HEK293 (cell line): ENCODE measurements at regions not wholly inside any gene's neighbourhood (a gene's known extent, or its start where the extent isn't known, plus 50 kb on each side); places are given as distances from the start of the nearest gene placed in this dataset.

Source experiments
- CTCF ChIA-PET: fragments of 350-600 bp; formaldehyde crosslinking; extraction: SDS; loops from one replicate; lab custom pipeline; 2021; ENCODE audit warnings: antibody characterized with exemption; lab: Yijun Ruan, JAX
- POLR2A ChIA-PET: fragments of 300-600 bp; formaldehyde crosslinking; extraction: SDS; loops from one replicate; lab custom pipeline; 2020; ENCODE audit warnings: antibody characterized with exemption, inconsistent platforms; lab: Yijun Ruan, JAX
- H3K27ac ChIP-seq: fragments of 200-500 bp; sonication (Bioruptor generic); 2 replicates; pipeline ENCODE4 v1.5.1; 2014; ENCODE audit warnings: low read depth, low read length, control low read depth, inconsistent platforms; ENCODE audit errors: extremely low read depth
- H3K36me3 ChIP-seq, 2 experiments: fragments of 200-500 bp in 1 of 2; sonication (Bioruptor generic) in 1 of 2; 1 replicate in 1 of 2; 2 replicates in 1 of 2; pipeline ENCODE4 v1.5.1; 2014 to 2017; ENCODE audit warnings: inconsistent platforms in 2 of 2, low read length in 2 of 2; ENCODE audit not compliant: control insufficient read depth in 2 of 2, insufficient read depth in 1 of 2
- H3K4me1 ChIP-seq: fragments of 200-500 bp; sonication (Bioruptor generic); 2 replicates; pipeline ENCODE4 v1.5.1; 2014; ENCODE audit warnings: mild to moderate bottlenecking, low read length, inconsistent platforms; ENCODE audit not compliant: control insufficient read depth, insufficient read depth
- H3K4me3 ChIP-seq: 2 replicates; pipeline ENCODE4 v1.5.1; 2011; ENCODE audit warnings: low read depth, mild to moderate bottlenecking, control low read depth, low read length, moderate library complexity
- H3K9me3 ChIP-seq: fragments of 200-500 bp; sonication (Bioruptor generic); 2 replicates; pipeline ENCODE4 v1.5.1; 2014; ENCODE audit warnings: low read depth, low read length, inconsistent platforms; ENCODE audit not compliant: control insufficient read depth, insufficient read depth
- BCL11A ChIP-seq: fragments of 450-650 bp; formaldehyde crosslinking; IDR thresholded peaks from 2 replicates; pipeline ENCODE4 v1.5.1; 2016; ENCODE audit warnings: low read depth, missing biosample characterization, missing genetic modification characterization
- MZF1 ChIP-seq: fragments of 450-650 bp; formaldehyde crosslinking; IDR thresholded peaks from 2 replicates; pipeline ENCODE4 v1.5.1; 2017; ENCODE audit warnings: missing biosample characterization, missing genetic modification characterization, borderline replicate concordance
- SCRT1 ChIP-seq: fragments of 450-650 bp; formaldehyde crosslinking; IDR thresholded peaks from 2 replicates; pipeline ENCODE4 v1.5.1; 2016; ENCODE audit warnings: missing biosample characterization, missing genetic modification characterization, borderline replicate concordance
- SETDB1 ChIP-seq: IDR thresholded peaks from one replicate; pipeline ENCODE4 v1.6.1; 2017; ENCODE audit warnings: mild to moderate bottlenecking, low read length, moderate library complexity, mixed read lengths; ENCODE audit not compliant: insufficient read length
- SP3 ChIP-seq: fragments of 450-650 bp; formaldehyde crosslinking; IDR thresholded peaks from 2 replicates; pipeline ENCODE4 v1.5.1; 2016; ENCODE audit warnings: missing biosample characterization, missing genetic modification characterization
- TCF7L2 ChIP-seq: IDR thresholded peaks from 2 replicates; pipeline ENCODE4 v1.6.1; 2011; ENCODE audit warnings: low read depth, mild to moderate bottlenecking, inconsistent platforms, low read length, moderate library complexity, borderline replicate concordance
- ZBTB1 ChIP-seq: fragments of 450-650 bp; formaldehyde crosslinking; IDR thresholded peaks from 2 replicates; pipeline ENCODE4 v1.5.1; 2016; ENCODE audit warnings: missing biosample characterization, missing genetic modification characterization
- ZIC2 ChIP-seq: fragments of 450-650 bp; formaldehyde crosslinking; IDR thresholded peaks from 2 replicates; pipeline ENCODE4 v1.5.1; 2016; ENCODE audit warnings: missing biosample characterization, missing genetic modification characterization
- ZNF112 ChIP-seq: fragments of 450-650 bp; formaldehyde crosslinking; IDR thresholded peaks from 2 replicates; pipeline ENCODE4 v1.5.0; 2017; ENCODE audit warnings: missing biosample characterization, missing genetic modification characterization
- ZNF114 ChIP-seq: fragments of 450-650 bp; formaldehyde crosslinking; IDR thresholded peaks from 2 replicates; pipeline ENCODE4 v1.5.0; 2017; ENCODE audit warnings: missing biosample characterization, missing genetic modification characterization
- ZNF148 ChIP-seq: fragments of 450-650 bp; formaldehyde crosslinking; IDR thresholded peaks from 2 replicates; pipeline ENCODE4 v1.5.0; 2017; ENCODE audit warnings: missing biosample characterization, missing genetic modification characterization, borderline replicate concordance
- ZNF2 ChIP-seq: fragments of 450-650 bp; formaldehyde crosslinking; IDR thresholded peaks from 2 replicates; pipeline ENCODE4 v1.5.1; 2016; ENCODE audit warnings: missing biosample characterization, missing genetic modification characterization
- ZNF248 ChIP-seq: fragments of 450-650 bp; formaldehyde crosslinking; IDR thresholded peaks from 2 replicates; pipeline ENCODE4 v1.5.1; 2017; ENCODE audit warnings: missing biosample characterization, missing genetic modification characterization
- ZNF302 ChIP-seq: fragments of 450-650 bp; formaldehyde crosslinking; IDR thresholded peaks from 2 replicates; pipeline ENCODE4 v1.5.1; 2016; ENCODE audit warnings: missing biosample characterization, missing genetic modification characterization, low read depth
- ZNF324 ChIP-seq: fragments of 450-650 bp; formaldehyde crosslinking; IDR thresholded peaks from 2 replicates; pipeline ENCODE4 v1.5.1; 2016; ENCODE audit warnings: missing biosample characterization, missing genetic modification characterization
- ZNF366 ChIP-seq: fragments of 450-650 bp; formaldehyde crosslinking; conservative IDR thresholded peaks from 2 replicates; pipeline ENCODE4 v1.5.1; 2016; ENCODE audit warnings: missing biosample characterization, missing genetic modification characterization
- ZNF404 ChIP-seq: fragments of 450-650 bp; formaldehyde crosslinking; IDR thresholded peaks from 2 replicates; pipeline ENCODE4 v1.5.1; 2017; ENCODE audit warnings: missing biosample characterization, missing genetic modification characterization
- ZNF513 ChIP-seq: fragments of 450-650 bp; IDR thresholded peaks from 2 replicates; pipeline ENCODE4 v1.5.1; 2018; ENCODE audit warnings: missing biosample characterization, missing genetic modification characterization
- ZNF558 ChIP-seq: fragments of 450-650 bp; formaldehyde crosslinking; IDR thresholded peaks from 2 replicates; pipeline ENCODE4 v1.5.1; 2016; ENCODE audit warnings: missing biosample characterization, missing genetic modification characterization
- ZNF654 ChIP-seq: fragments of 450-650 bp; formaldehyde crosslinking; IDR thresholded peaks from 2 replicates; pipeline ENCODE4 v1.5.1; 2016; ENCODE audit warnings: low read depth, missing biosample characterization, missing genetic modification characterization
- ZNF677 ChIP-seq: fragments of 450-650 bp; IDR thresholded peaks from 2 replicates; pipeline ENCODE4 v1.5.0; 2018; ENCODE audit warnings: missing biosample characterization, mild to moderate bottlenecking, missing genetic modification characterization, moderate library complexity
- ZNF777 ChIP-seq: fragments of 450-650 bp; formaldehyde crosslinking; IDR thresholded peaks from 2 replicates; pipeline ENCODE4 v1.5.1; 2017; ENCODE audit warnings: missing biosample characterization, missing genetic modification characterization, borderline replicate concordance
- ZSCAN16 ChIP-seq: fragments of 450-650 bp; formaldehyde crosslinking; IDR thresholded peaks from 2 replicates; pipeline ENCODE4 v1.5.1; 2016; ENCODE audit warnings: missing biosample characterization, missing genetic modification characterization

- no peak overlapping the region for H3K27ac ChIP-seq
- ChIA-PET POLR2A (no interaction called here), CTCF (interaction anchor here (0.7 kb wide), 1 partner anchor 253 kb away, joined by 5 read pairs; no protein-coding TSS in a partner anchor)
- H3K9me3 ChIP-seq, result no peaks in the 10 kb centered on the region
- H3K4me1 ChIP-seq, result no peaks in the 10 kb centered on the region
- no peaks in the 10 kb centered on the region for H3K36me3 ChIP-seq
- peak; percentile 25 for TF ChIP-seq SETDB1
- no peak for TF ChIP-seq MZF1 (tag by site-specific recombination)
- H3K4me3 ChIP-seq, result no peak overlapping the region
Measured at GRCh38 chr5:171568389-171568788, 148.9 kb downstream of the FGF18 start.

DNA sequence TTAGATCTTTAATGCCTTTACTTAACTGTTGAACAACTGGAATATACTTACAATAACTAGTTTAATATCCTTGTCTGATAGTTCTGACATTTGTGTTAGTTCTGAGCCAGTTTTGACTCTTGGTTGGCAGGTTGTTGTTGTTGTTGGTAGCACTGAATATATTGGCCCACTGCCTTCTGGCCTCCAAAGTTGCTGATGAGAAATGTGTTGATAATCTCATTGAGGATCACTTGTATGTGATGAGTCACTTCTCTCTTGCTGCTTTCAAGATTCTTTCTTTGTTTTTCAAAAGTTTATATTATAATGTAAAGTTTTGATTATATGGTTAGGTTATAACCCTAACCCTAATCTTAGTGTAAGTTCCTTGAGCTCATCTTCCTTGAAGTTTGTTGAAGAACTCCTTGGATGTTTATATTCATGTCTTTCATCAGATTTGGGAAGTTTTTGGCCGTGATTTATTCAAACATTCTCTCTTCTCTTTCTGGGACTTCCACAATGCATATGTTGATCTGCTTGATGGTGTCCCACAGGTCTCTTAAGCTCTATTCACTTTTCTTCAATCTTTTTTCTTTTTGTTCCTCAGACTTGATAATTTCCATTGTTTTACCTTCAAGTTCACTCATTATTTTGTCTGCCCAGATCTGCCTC, 149.7 kb downstream of the FGF18 start:
- Histone ChIP-seq H3K4me3 (no peak overlapping the region), H3K9me3 (no peaks in the 10 kb centered on the region), H3K36me3 (no peaks in the 10 kb centered on the region), H3K4me1 (no peaks in the 10 kb centered on the region), H3K27ac (no peak overlapping the region)
- TF ChIP-seq ZNF558 (peak; percentile 97), ZNF114 (tag by site-specific recombination) (no peak)
- ChIA-PET POLR2A (interaction anchor here (0.6 kb wide), 1 partner anchor 182 kb away, joined by 4 read pairs; no protein-coding TSS in a partner anchor), CTCF (interaction anchor here (0.7 to 1.0 kb wide), 2 partner anchors 8 to 253 kb away, joined by 3 to 5 read pairs; no protein-coding TSS in a partner anchor)

DNA sequence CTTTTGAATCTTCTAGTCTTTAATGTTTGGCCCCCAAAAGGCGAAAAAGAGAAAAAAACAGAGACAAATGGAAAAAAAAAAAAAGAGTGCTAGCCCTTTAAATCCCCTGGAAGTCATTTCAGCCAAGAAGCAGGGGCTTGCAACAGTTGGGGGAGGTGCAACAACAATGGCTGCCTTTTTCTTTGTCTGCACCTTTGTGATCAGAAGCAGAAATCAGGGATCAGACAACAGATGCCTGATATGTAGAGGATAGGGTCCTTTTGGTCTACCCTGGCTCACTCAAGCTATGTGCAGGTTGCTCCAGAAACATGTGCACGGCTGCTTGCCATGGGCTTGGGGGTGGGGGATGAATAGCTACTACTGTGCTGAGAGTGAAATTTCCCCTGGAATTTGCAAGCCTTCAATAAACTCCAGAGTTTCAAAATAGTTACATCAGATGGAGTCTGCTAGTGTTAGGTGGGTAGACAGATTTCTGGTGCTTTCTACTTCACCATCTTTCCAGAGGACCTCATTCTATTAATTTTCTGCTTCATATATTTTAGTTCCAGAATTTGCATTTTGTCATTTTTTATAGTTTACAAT, 150.9 kb downstream of the FGF18 start:
- POLR2A ChIA-PET, result no interaction called here
- Histone ChIP-seq H3K4me3 (no peak overlapping the region), H3K36me3 (no peaks in the 10 kb centered on the region)
- CTCF ChIA-PET, result interaction anchor here (1.0 kb wide), 1 partner anchor 9 kb away, joined by 3 read pairs; no protein-coding TSS in a partner anchor
- peak; percentile 37 for TF ChIP-seq SETDB1
- no peak for TF ChIP-seq ZSCAN16 (tag by site-specific recombination)
- TF ChIP-seq, all 188 proteins: peak for 1
- Histone ChIP-seq H3K9me3 (no peaks in the 10 kb centered on the region), H3K4me1 (no peaks in the 10 kb centered on the region), H3K27ac (no peak overlapping the region)

GRCh38 chr5:171571663-171572062, 152.2 kb downstream of the FGF18 start:
- H3K4me1 ChIP-seq, result no peaks in the 10 kb centered on the region
- H3K27ac ChIP-seq, result no peak overlapping the region
- no peaks in the 10 kb centered on the region for H3K9me3 ChIP-seq
- TF ChIP-seq SCRT1 (no peak), ZNF677 (tag by site-specific recombination) (no peak), BCL11A (tag by site-specific recombination) (no peak), SP3 (tag by site-specific recombination) (no peak), ZNF302 (tag by site-specific recombination) (no peak), TCF7L2 (no peak), ZNF2 (tag by site-specific recombination) (no peak), ZNF248 (tag by site-specific recombination) (no peak), ZIC2 (tag by site-specific recombination) (no peak), ZBTB1 (tag by site-specific recombination) (no peak), ZNF148 (no peak), ZNF513 (tag by site-specific recombination) (no peak), ZNF112 (no peak), ZNF654 (tag by site-specific recombination) (no peak), ZNF777 (tag by site-specific recombination) (no peak), ZNF366 (no peak), ZNF404 (tag by site-specific recombination) (no peak), ZNF324 (tag by site-specific recombination) (no peak)
- ChIA-PET CTCF (no interaction called here), POLR2A (no interaction called here)
- no peak overlapping the region for H3K4me3 ChIP-seq
- H3K36me3 ChIP-seq, result no peaks in the 10 kb centered on the region
